ENCODE measurements at regions not wholly inside any gene's neighbourhood (a gene's known extent, or its start where the extent isn't known, plus 50 kb on each side); places are given as distances from the start of the nearest gene placed in this dataset.

DNA sequence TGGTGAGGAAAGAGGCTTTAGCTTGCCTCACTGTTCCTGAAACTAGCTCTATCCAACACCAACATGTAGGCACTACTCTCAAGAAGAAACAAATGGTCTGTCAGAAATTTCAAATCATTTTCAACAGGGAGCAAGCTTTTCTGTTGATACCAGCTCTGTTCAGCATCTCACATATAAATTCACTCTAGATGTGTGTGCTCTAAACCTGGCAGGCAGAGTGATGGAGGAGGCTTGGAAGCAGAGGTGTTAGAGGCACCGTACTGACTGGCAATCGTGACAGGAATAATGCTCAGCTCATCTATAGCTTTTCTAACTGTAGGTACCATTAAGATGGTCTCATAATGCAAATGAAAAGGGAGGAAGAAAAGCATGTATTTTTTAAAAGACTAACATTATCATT, 597.2 kb upstream of the NECTIN3 start:
- WGBS (ENCODE audit: insufficient coverage, insufficient replicate concordance, low lambda C conversion rate, missing lambda C conversion rate) = 9% methylated on average over 2 of the region's 2 CpGs
- no TSS peak for BruUV-seq (replicated peaks)
- FAIRE-seq (no peak), DNase-seq (ENCODE audit: low read depth, low spot score) (no peak), ATAC-seq (no peak)
- Histone ChIP-seq H3K79me2 (ENCODE audit: control insufficient read depth, insufficient read depth, low read length) (no peaks in the 10 kb centered on the region), H3K9ac (ENCODE audit: control insufficient read depth, insufficient read depth, low read length) (no peak overlapping the region), H3K27me3 (replicated peaks in 1 of 2; ENCODE audit: control insufficient read depth in 2 of 2, insufficient read depth in 2 of 2, low read length in 1 of 2) (no peaks in the 10 kb centered on the region), H3K36me3 (ENCODE audit: control insufficient read depth in 2 of 2, insufficient read depth in 2 of 2, low read length in 1 of 2) (no peaks in the 10 kb centered on the region), H4K20me1 (ENCODE audit: control insufficient read depth, insufficient read depth) (no peaks in the 10 kb centered on the region), H3K9me3 (replicated peaks; ENCODE audit: control insufficient read depth, insufficient read depth, low read length) (no peaks in the 10 kb centered on the region), H3K4me3 (no peak overlapping the region), H3K4me2 (ENCODE audit: control insufficient read depth, insufficient read depth) (no peak overlapping the region), H2AFZ (ENCODE audit: control insufficient read depth, low read depth, low read length) (no peak overlapping the region), H3K4me1 (ENCODE audit: control insufficient read depth, insufficient read depth, low read length) (no peaks in the 10 kb centered on the region), H3K27ac (ENCODE audit: control insufficient read depth, insufficient read depth) (no peak overlapping the region)
- in situ Hi-C loops (cut with MboI) = no loop called here
- ChIA-PET CTCF (interaction anchor here (1.6 kb wide), 1 partner anchor 160 kb away, joined by 5 read pairs; no protein-coding TSS in a partner anchor), POLR2A (no interaction called here), RAD21 (ENCODE audit: unreplicated experiment) (no interaction called here), SMC1A (ENCODE audit: uncharacterized antibody, unreplicated experiment) (interaction anchor here (0.9 kb wide), 1 partner anchor 13 kb away, joined by 3 read pairs; no protein-coding TSS in a partner anchor)
- TF ChIP-seq TCF12 (IDR thresholded peaks at IDR 0.05; ENCODE audit: low read depth, low read length) (no peak), SP1 (IDR thresholded peaks at IDR 0.05; ENCODE audit: low read depth, low read length) (no peak), GABPA (IDR thresholded peaks at IDR 0.05; ENCODE audit: low read depth) (no peak), BHLHE40 (IDR thresholded peaks at IDR 0.05; ENCODE audit: borderline replicate concordance in 1 of 2, low read depth in 2 of 2, low read length in 1 of 2) (no peak), SMC3 (IDR thresholded peaks at IDR 0.05; ENCODE audit: borderline replicate concordance, low read length) (no peak), ZNF622 (IDR thresholded peaks at IDR 0.05) (no peak), TCF3 (IDR thresholded peaks at IDR 0.05; ENCODE audit: borderline replicate concordance, insufficient read depth, low read depth, low read length) (no peak), SREBF1 (IDR thresholded peaks at IDR 0.05; ENCODE audit: low read length) (no peak), RELA (IDR thresholded peaks at IDR 0.05; ENCODE audit: borderline replicate concordance, partially characterized antibody) (no peak), ZSCAN29 (IDR thresholded peaks at IDR 0.05) (no peak), KDM1A (IDR thresholded peaks at IDR 0.05; ENCODE audit: borderline replicate concordance) (no peak), STAT1 (conservative IDR thresholded peaks at IDR 0.05) (no peak), RFX5 (IDR thresholded peaks at IDR 0.05; ENCODE audit: low read depth, low read length) (no peak), TARDBP (IDR thresholded peaks at IDR 0.05; ENCODE audit: borderline replicate concordance) (no peak)
- TF ChIP-seq, protein P1, sequence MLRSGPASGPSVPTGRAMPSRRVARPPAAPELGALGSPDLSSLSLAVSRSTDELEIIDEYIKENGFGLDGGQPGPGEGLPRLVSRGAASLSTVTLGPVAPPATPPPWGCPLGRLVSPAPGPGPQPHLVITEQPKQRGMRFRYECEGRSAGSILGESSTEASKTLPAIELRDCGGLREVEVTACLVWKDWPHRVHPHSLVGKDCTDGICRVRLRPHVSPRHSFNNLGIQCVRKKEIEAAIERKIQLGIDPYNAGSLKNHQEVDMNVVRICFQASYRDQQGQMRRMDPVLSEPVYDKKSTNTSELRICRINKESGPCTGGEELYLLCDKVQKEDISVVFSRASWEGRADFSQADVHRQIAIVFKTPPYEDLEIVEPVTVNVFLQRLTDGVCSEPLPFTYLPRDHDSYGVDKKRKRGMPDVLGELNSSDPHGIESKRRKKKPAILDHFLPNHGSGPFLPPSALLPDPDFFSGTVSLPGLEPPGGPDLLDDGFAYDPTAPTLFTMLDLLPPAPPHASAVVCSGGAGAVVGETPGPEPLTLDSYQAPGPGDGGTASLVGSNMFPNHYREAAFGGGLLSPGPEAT (IDR thresholded peaks at IDR 0.05; ENCODE audit: low read depth) = no peak
- TF ChIP-seq, protein P2, sequence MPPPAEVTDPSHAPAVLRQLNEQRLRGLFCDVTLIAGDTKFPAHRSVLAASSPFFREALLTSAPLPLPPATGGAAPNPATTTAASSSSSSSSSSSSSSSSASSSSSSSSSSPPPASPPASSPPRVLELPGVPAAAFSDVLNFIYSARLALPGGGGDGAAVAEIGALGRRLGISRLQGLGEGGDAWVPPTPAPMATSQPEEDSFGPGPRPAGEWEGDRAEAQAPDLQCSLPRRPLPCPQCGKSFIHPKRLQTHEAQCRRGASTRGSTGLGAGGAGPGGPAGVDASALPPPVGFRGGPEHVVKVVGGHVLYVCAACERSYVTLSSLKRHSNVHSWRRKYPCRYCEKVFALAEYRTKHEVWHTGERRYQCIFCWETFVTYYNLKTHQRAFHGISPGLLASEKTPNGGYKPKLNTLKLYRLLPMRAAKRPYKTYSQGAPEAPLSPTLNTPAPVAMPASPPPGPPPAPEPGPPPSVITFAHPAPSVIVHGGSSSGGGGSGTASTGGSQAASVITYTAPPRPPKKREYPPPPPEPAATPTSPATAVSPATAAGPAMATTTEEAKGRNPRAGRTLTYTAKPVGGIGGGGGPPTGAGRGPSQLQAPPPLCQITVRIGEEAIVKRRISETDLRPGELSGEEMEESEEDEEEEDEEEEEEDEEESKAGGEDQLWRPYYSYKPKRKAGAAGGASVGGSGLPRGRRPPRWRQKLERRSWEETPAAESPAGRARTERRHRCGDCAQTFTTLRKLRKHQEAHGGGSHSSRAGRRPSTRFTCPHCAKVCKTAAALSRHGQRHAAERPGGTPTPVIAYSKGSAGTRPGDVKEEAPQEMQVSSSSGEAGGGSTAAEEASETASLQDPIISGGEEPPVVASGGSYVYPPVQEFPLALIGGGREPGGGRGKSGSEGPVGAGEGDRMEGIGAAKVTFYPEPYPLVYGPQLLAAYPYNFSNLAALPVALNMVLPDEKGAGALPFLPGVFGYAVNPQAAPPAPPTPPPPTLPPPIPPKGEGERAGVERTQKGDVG (CRISPR knock-in tag; IDR thresholded peaks at IDR 0.05) = no peak
- TF ChIP-seq, protein P3, sequence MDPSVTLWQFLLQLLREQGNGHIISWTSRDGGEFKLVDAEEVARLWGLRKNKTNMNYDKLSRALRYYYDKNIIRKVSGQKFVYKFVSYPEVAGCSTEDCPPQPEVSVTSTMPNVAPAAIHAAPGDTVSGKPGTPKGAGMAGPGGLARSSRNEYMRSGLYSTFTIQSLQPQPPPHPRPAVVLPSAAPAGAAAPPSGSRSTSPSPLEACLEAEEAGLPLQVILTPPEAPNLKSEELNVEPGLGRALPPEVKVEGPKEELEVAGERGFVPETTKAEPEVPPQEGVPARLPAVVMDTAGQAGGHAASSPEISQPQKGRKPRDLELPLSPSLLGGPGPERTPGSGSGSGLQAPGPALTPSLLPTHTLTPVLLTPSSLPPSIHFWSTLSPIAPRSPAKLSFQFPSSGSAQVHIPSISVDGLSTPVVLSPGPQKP (IDR thresholded peaks at IDR 0.05; ENCODE audit: low read depth, low read length) = no peak
- intact Hi-C loops (cut with micrococcal nuclease; ENCODE audit: unreplicated experiment) = no loop called here

All from GM12878 (cell line).